DND-41 (cell line): ENCODE measurements at regions not wholly inside any gene's neighbourhood (a gene's known extent, or its start where the extent isn't known, plus 50 kb on each side); places are given as distances from the start of the nearest gene placed in this dataset.

ENCODE experiments used
- ATAC-seq: fragments of 200-7000 bp; cut with Tn5 transposase; 3 replicates; pipeline ENCODE4 v1.9.1; 2021; ENCODE audit warnings: low read depth; ENCODE audit not compliant: insufficient read depth
- DNase-seq: peaks from one replicate; pipeline ENCODE4 v3.0.0-alpha.2; 2020
- H2AFZ ChIP-seq: 2 replicates; pipeline ENCODE4 v1.6.0; 2012; ENCODE audit warnings: low read depth, low read length
- H3K27ac ChIP-seq: 2 replicates; pipeline ENCODE4 v1.5.1; 2012; ENCODE audit warnings: low read length, inconsistent platforms
- H3K27me3 ChIP-seq: fragments of 200-600 bp; sonication (generic); 2 replicates; pipeline ENCODE4 v1.6.0; 2012; ENCODE audit warnings: low read length, mild to moderate bottlenecking, inconsistent platforms; ENCODE audit not compliant: insufficient read depth, poor library complexity
- H3K36me3 ChIP-seq: 2 replicates; pipeline ENCODE4 v1.5.1; 2012; ENCODE audit warnings: low read length, inconsistent platforms; ENCODE audit not compliant: insufficient read depth
- H3K4me1 ChIP-seq: 2 replicates; pipeline ENCODE4 v1.5.1; 2012; ENCODE audit warnings: mild to moderate bottlenecking, low read length; ENCODE audit not compliant: insufficient read depth
- H3K4me2 ChIP-seq: 2 replicates; pipeline ENCODE4 v1.6.0; 2012; ENCODE audit warnings: mild to moderate bottlenecking, moderate library complexity, low read length, inconsistent platforms; ENCODE audit not compliant: insufficient read depth
- H3K4me3 ChIP-seq, 2 experiments: fragments of 200-600 bp in 1 of 2; shearing (Covaris generic) in 1 of 2; 2 replicates each; pipeline ENCODE4 v1.5.1; 2012 to 2016; ENCODE audit warnings: inconsistent platforms in 2 of 2, low read length in 2 of 2, mild to moderate bottlenecking in 2 of 2, low read depth in 1 of 2, moderate library complexity in 1 of 2
- H3K79me2 ChIP-seq: 2 replicates; pipeline ENCODE4 v1.6.0; 2012; ENCODE audit warnings: low read length, inconsistent platforms; ENCODE audit not compliant: insufficient read depth
- H3K9ac ChIP-seq: 2 replicates; pipeline ENCODE4 v1.6.0; 2012; ENCODE audit warnings: low read depth, mild to moderate bottlenecking, inconsistent platforms, low read length, moderate library complexity
- H3K9me3 ChIP-seq: 2 replicates; pipeline ENCODE4 v1.5.1; 2012; ENCODE audit warnings: low read length, moderate library complexity, mild to moderate bottlenecking, inconsistent platforms; ENCODE audit not compliant: insufficient read depth, severe bottlenecking
- H4K20me1 ChIP-seq: 2 replicates; pipeline ENCODE4 v1.6.0; 2012; ENCODE audit warnings: low read length; ENCODE audit not compliant: insufficient read depth
- EZH2 ChIP-seq: IDR thresholded peaks from 3 replicates; pipeline ENCODE4 v1.6.1; 2012; ENCODE audit warnings: borderline replicate concordance, low read depth, mild to moderate bottlenecking, moderate library complexity, low read length, inconsistent platforms; ENCODE audit not compliant: severe bottlenecking
- TF ChIP-seq, protein P1 (sequence below): IDR thresholded peaks from 2 replicates; pipeline ENCODE4 v1.5.1; 2012; ENCODE audit warnings: borderline replicate concordance, low read length, moderate library complexity, mild to moderate bottlenecking; ENCODE audit not compliant: poor library complexity, severe bottlenecking; ENCODE audit errors: extremely low read depth

DNA sequence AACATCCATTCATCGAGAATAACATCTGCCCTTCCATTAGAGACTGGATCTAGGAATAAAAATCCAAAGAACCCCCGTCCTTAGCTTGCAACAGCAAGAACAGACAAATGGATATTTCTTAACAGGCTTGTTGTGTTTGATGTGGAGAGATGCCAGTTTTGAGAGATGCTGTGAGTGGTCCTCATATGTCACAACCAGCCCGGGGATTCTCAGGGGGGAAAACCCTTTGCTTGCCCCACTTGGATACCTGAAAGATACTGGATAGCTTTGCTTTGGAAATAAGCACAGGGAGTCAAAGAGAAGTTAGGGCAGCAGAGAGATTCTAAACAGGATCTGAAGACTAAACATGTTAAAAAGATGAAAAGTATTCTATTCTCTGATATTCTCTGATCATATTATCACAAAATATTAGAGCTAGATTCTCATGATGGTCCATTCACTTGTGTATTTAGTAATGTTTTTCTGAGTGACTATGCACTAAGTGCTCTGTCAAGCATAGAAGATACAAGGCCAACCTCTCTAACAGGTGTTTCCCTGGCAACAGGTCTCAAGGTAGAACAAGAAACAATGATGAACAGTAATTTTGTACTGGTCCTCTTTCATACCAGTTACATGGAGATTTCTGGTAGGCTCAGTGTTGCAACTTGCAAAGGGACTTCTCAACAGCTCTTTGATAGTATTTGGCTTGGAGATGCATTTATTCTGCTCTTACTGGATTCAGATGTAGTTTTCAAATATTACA is 348.2 kb downstream of the MYCN start:
- no peak for ATAC-seq
- H3K9me3 ChIP-seq, result no peaks in the 10 kb centered on the region
- no peak overlapping the region for H3K4me3 ChIP-seq
- no peak for DNase-seq
- no peaks in the 10 kb centered on the region for H3K27me3 ChIP-seq
- H3K4me1 ChIP-seq, result no peaks in the 10 kb centered on the region
- no peaks in the 10 kb centered on the region for H3K79me2 ChIP-seq
- no peak overlapping the region for H2AFZ ChIP-seq
- no peak overlapping the region for H3K27ac ChIP-seq
- TF ChIP-seq, protein P1, sequence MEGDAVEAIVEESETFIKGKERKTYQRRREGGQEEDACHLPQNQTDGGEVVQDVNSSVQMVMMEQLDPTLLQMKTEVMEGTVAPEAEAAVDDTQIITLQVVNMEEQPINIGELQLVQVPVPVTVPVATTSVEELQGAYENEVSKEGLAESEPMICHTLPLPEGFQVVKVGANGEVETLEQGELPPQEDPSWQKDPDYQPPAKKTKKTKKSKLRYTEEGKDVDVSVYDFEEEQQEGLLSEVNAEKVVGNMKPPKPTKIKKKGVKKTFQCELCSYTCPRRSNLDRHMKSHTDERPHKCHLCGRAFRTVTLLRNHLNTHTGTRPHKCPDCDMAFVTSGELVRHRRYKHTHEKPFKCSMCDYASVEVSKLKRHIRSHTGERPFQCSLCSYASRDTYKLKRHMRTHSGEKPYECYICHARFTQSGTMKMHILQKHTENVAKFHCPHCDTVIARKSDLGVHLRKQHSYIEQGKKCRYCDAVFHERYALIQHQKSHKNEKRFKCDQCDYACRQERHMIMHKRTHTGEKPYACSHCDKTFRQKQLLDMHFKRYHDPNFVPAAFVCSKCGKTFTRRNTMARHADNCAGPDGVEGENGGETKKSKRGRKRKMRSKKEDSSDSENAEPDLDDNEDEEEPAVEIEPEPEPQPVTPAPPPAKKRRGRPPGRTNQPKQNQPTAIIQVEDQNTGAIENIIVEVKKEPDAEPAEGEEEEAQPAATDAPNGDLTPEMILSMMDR, result no peak
- no peak for TF ChIP-seq EZH2
- H4K20me1 ChIP-seq, result no peaks in the 10 kb centered on the region
- no peak overlapping the region for H3K9ac ChIP-seq
- no peak overlapping the region for H3K4me2 ChIP-seq
- no peaks in the 10 kb centered on the region for H3K36me3 ChIP-seq

DNA sequence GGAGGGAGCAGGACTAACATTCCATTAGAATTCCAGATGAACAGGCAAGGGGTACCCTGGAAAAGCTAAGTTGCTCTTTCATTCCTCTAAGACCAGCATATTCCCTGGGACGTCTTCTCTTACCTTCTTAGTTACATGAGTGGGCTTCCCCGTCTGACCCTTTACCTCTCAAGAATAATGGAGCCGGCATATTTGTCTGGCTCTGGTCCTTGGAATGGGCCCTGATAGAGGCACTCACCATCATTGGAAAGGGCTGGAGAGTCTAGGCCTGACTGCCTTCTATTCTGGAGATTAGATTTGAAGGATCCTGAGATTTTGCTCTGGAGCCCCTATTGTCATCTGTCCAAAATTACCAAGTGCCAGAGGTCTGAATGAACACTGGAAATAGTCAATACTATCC is 347.5 kb downstream of the MYCN start:
- Histone ChIP-seq H3K36me3 (no peaks in the 10 kb centered on the region), H2AFZ (no peak overlapping the region)

DNA sequence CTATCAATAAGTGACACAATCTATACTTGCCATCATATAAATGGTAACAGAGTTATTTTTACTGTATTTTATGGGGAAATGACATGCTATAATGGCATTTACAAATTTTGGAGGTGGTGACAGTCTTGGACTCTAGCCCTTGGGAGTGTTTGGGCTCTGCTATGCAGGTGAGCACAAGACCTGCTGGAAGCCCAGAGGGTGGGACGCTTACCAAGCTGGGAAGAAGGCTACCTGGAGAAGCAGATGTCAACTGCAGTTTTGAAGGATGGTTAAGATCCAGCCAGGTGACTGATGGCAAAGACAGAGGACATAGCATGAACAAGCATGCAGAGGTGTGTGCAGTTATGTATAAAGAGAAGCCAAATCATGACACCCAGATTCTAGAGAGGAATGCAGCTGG is 346.9 kb downstream of the MYCN start:
- H4K20me1 ChIP-seq, result no peaks in the 10 kb centered on the region
- ATAC-seq (no peak), DNase-seq (no peak)
- H3K36me3 ChIP-seq, result no peaks in the 10 kb centered on the region
- no peaks in the 10 kb centered on the region for H3K79me2 ChIP-seq
- H3K4me1 ChIP-seq, result no peaks in the 10 kb centered on the region
- H3K9me3 ChIP-seq, result no peaks in the 10 kb centered on the region
- no peak overlapping the region for H3K4me2 ChIP-seq
- no peak for TF ChIP-seq EZH2
- TF ChIP-seq, protein P1, result no peak
- no peak overlapping the region for H3K9ac ChIP-seq
- H3K27ac ChIP-seq, result no peak overlapping the region
- H3K27me3 ChIP-seq, result no peaks in the 10 kb centered on the region
- no peak overlapping the region for H2AFZ ChIP-seq
- no peak overlapping the region for H3K4me3 ChIP-seq

More for the DNA sequence above, 347.5 kb downstream of the MYCN start:
- no peak overlapping the region for H3K27ac ChIP-seq
- no peaks in the 10 kb centered on the region for H4K20me1 ChIP-seq
- H3K27me3 ChIP-seq, result no peaks in the 10 kb centered on the region
- TF ChIP-seq EZH2, result no peak
- TF ChIP-seq, protein P1, result no peak
- ATAC-seq (no peak), DNase-seq (no peak)
- H3K9me3 ChIP-seq, result no peaks in the 10 kb centered on the region
- H3K4me3 ChIP-seq, result no peak overlapping the region
- no peak overlapping the region for H3K4me2 ChIP-seq
- no peak overlapping the region for H3K9ac ChIP-seq
- H3K4me1 ChIP-seq, result no peaks in the 10 kb centered on the region
- H3K79me2 ChIP-seq, result no peaks in the 10 kb centered on the region
